Hepatocyte (in vitro differentiated cells): ENCODE measurements at regions not wholly inside any gene's neighbourhood (a gene's known extent, or its start where the extent isn't known, plus 50 kb on each side); places are given as distances from the start of the nearest gene placed in this dataset.

Source experiments
- CTCF ChIP-seq: fragments of 200-600 bp; sonication (generic); IDR thresholded peaks from 2 replicates; pipeline ENCODE4 v1.5.1; 2016; ENCODE audit warnings: antibody characterized with exemption, mild to moderate bottlenecking; ENCODE audit not compliant: poor library complexity
- EZH2 ChIP-seq: fragments of 200-600 bp; sonication (generic); IDR thresholded peaks from 2 replicates; pipeline ENCODE4 v1.6.1; 2016; ENCODE audit warnings: antibody characterized with exemption, mild to moderate bottlenecking, borderline replicate concordance
- EZH2phosphoT487 ChIP-seq: fragments of 200-600 bp; sonication (generic); IDR thresholded peaks from one replicate; pipeline ENCODE4 v1.6.1; 2018; ENCODE audit warnings: antibody characterized with exemption, mild to moderate bottlenecking, low read depth, moderate library complexity; ENCODE audit not compliant: unreplicated experiment, severe bottlenecking

DNA sequence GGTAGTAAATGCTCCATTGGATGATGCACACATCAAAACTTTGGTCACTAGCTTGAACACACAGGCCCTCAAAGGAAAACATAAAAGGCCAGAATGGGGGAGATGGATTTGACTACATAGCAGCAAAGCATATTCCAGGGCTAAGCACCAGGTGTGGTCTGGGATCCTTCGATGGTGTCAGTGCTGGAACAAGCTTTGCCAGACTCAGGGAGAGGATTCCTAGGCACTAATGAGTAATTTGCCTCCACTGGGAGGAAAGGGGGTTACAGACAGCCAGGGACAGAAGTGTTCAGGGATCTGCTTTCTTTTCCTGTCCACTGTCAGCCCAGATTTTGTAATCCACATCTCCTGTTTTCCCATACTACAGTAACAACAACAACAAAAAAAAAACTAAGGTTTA lies 157.2 kb upstream of the OBI1 start:
- TF ChIP-seq CTCF (no peak), EZH2 (no peak), EZH2phosphoT487 (no peak)
